ENCODE measurements at regions not wholly inside any gene's neighbourhood (a gene's known extent, or its start where the extent isn't known, plus 50 kb on each side); places are given as distances from the start of the nearest gene placed in this dataset.

DNA sequence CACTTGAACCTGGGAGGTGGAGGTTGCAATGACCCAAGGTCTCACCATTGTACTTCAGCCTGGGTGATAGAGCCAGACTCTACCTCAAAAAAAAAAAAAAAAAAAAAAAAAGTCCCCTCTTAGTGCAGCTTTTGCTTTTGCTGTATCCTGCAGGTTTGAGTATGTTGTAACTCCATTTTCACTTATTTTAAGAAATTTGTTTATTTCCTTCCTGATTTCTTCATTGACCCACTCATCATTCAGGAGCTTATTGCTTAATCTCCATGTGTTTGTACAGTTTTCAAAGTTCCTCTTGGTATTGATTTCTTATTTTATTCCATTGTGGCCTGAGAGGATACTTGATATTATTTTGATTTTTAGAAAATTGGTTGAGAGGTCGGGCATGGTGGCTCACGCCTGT is 50.9 kb upstream of the AK4 start:
- DNase-seq (ENCODE audit: low read depth in 1 of 2, low spot score in 1 of 2): no peak

Measured in stimulated activated CD4-positive, alpha-beta T cell treated with anti-CD3 and anti-CD28 coated beads, Interleukin-15, amount 100 ng/mL, for 1 hour (primary cell).